Lung (tissue), 11 donors: ENCODE measurements at regions not wholly inside any gene's neighbourhood (a gene's known extent, or its start where the extent isn't known, plus 50 kb on each side); places are given as distances from the start of the nearest gene placed in this dataset.
"Not testable (repeated sequence)": the region's sequence is repeated elsewhere in the genome, so short reads cannot be mapped to it uniquely, and the experiment has no call there.

ENCODE experiments used
- ATAC-seq: fragments of 200-7000 bp; cut with Tn5 transposase; one replicate; pipeline ENCODE4 v1.9.1; 2020; ENCODE audit warnings: moderate number of reproducible peaks; ENCODE audit not compliant: insufficient read depth, low FRiP score
- DNase-seq, 3 donors: peaks; one replicate each; pipeline ENCODE4 v3.0.0-alpha.2; 2013 to 2017
- H3K27ac ChIP-seq, 2 donors: one replicate each; pipeline ENCODE4 v1.5.1; 2013; ENCODE audit warnings: mild to moderate bottlenecking in 2 of 2, moderate library complexity in 2 of 2, control low read depth in 1 of 2, inconsistent platforms in 1 of 2, low read depth in 1 of 2, low read length in 1 of 2
- H3K27me3 ChIP-seq, 3 donors: one replicate each; pipeline ENCODE4 v1.5.1; 2013; ENCODE audit warnings: low read length in 2 of 3; ENCODE audit not compliant: control insufficient read depth in 3 of 3, insufficient read depth in 3 of 3
- H3K36me3 ChIP-seq, 4 donors: one replicate each; pipeline ENCODE4 v1.5.1; 2013; ENCODE audit warnings: low read length in 4 of 4, mild to moderate bottlenecking in 1 of 4, moderate library complexity in 1 of 4; ENCODE audit not compliant: control insufficient read depth in 4 of 4, insufficient read depth in 4 of 4
- H3K4me1 ChIP-seq, 5 donors: one replicate each; pipeline ENCODE4 v1.5.1; 2013; ENCODE audit warnings: low read length in 5 of 5, mild to moderate bottlenecking in 2 of 5, moderate library complexity in 1 of 5; ENCODE audit not compliant: control insufficient read depth in 5 of 5, insufficient read depth in 5 of 5
- H3K4me3 ChIP-seq: one replicate; pipeline ENCODE4 v1.5.1; 2013; ENCODE audit warnings: mild to moderate bottlenecking, control low read depth, moderate library complexity
- H3K9ac ChIP-seq, 2 donors: one replicate each; pipeline ENCODE4 v1.5.1; 2013; ENCODE audit warnings: low read length in 2 of 2, control low read depth in 1 of 2; ENCODE audit not compliant: insufficient read depth in 1 of 2
- H3K9me3 ChIP-seq, 4 donors: one replicate each; pipeline ENCODE4 v1.5.1; 2013; ENCODE audit warnings: low read length in 3 of 4, mild to moderate bottlenecking in 1 of 4, moderate library complexity in 1 of 4; ENCODE audit not compliant: control insufficient read depth in 4 of 4, insufficient read depth in 3 of 4
- CTCF ChIP-seq: IDR thresholded peaks from 2 replicates; pipeline ENCODE4 v1.5.1; 2012; ENCODE audit warnings: mild to moderate bottlenecking; ENCODE audit errors: control extremely low read depth, extremely low read depth
- WGBS, 2 donors: extraction: QIAGEN DNeasy Blood & Tissue Kit; methylation state at CpG; one replicate each; pipeline ENCODE4 v1.1.7; 2013; 5-methylcytosine and 5-hydroxymethylcytosine counted together
- donor health status: control.
- donor health status: control.
- donor health status: Bipolar disorder and iron deficiency.
- donor health status: healthy.
- donor health status: DM: yes; HTN: yes; CAD: no.

DNA sequence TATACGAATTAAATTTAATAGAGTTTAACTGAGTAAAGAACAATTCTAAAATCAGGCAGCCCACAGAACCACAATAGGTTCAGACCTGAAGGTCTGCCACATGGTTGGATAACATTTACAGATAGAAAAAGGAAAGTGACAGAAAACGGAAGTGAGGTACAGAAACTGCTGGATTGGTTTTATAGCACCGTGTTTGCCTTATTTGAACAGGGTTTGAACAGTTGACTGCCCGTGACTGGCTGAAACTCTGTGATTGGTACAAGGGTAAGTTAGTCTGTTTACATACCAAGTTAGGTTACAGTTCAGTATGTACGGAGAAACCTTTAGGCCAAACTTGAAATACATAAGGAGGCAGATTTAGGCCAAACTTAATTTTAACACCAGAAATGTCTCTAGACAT, 64.1 kb upstream of the ATXN3L start:
- Histone ChIP-seq H3K36me3 (no peaks in the 10 kb centered on the region), H3K4me3 (no peak overlapping the region), H3K9me3 (no peaks in the 10 kb centered on the region), H3K4me1 (peaks cover 0 to 2% (median 0%) of the 10 kb centered on the region in 5 donors), H3K27me3 (peaks cover 0 to 25% (median 11%) of the 10 kb centered on the region in 3 donors), H3K9ac (no peak overlapping the region), H3K27ac (no peak overlapping the region)
- DNase-seq (no peak), ATAC-seq (no peak)
- no peak for TF ChIP-seq CTCF
- 74 to 84% methylated on average over 5 of the region's 5 CpGs for WGBS, 2 donors

DNA sequence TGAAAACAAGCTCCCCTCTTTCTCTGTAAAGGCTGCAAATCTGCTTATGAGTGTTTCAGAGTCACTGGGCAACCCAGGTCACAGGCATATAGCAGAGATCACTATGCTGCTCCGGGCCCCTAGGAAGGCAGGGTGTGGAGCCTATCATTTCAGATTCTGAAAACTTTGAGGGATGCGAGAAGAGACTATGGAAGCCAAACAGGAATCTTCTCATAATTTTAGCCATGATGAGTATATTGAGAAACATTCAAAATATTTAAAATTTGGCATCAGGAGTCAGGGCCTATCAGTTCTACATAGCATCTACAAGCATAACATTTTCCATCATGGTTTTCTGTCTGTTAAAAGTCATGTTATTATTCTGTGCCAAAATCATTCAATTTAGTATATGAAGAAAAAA, 61.7 kb upstream of the ATXN3L start:
- Histone ChIP-seq H3K9ac (no peak overlapping the region), H3K27ac (no peak overlapping the region), H3K36me3 (no peaks in the 10 kb centered on the region), H3K9me3 (peaks cover 0 to 4% (median 0%) of the 10 kb centered on the region in 4 donors), H3K4me3 (no peak overlapping the region), H3K27me3 (peaks cover 0 to 15% (median 11%) of the 10 kb centered on the region in 3 donors), H3K4me1 (peaks cover 0 to 6% (median 0%) of the 10 kb centered on the region in 5 donors)
- WGBS, 2 donors, result 81 to 100% methylated on average over 2 of the region's 2 CpGs
- no peak for TF ChIP-seq CTCF
- ATAC-seq (no peak), DNase-seq (no peak)

DNA sequence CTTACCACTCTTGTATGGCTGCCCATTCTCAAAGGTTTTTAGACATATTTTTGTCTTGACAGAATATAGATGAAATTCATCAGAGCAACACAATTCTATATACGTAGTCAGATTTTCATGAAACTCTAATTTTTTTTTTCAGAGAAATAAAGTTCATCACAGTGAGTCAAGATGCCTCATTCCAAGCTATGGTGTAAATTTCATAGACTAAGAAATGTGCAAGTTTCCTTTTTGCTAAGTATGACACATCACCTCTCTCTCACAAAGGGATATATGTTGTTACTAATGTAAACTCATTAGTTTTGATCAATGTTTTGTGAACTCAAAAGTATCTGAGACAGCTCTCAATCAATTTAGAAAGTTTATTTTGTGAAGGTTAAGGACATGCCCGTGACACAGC, 60.4 kb upstream of the ATXN3L start:
- no peak overlapping the region for H3K9ac ChIP-seq
- ATAC-seq (no peak), DNase-seq (no peak)
- no peak overlapping the region for H3K27ac ChIP-seq
- peaks cover 0 to 4% (median 0%) of the 10 kb centered on the region in 4 donors for H3K9me3 ChIP-seq
- H3K36me3 ChIP-seq, result no peaks in the 10 kb centered on the region
- H3K27me3 ChIP-seq, result peaks cover 0 to 13% (median 9%) of the 10 kb centered on the region in 3 donors
- peaks cover 0 to 6% (median 0%) of the 10 kb centered on the region in 5 donors for H3K4me1 ChIP-seq
- 41 to 47% methylated on average over 2 of the region's 2 CpGs for WGBS, 2 donors
- H3K4me3 ChIP-seq, result no peak overlapping the region
- TF ChIP-seq CTCF, result no peak

- not testable (repeated sequence) for H3K9ac ChIP-seq, H3K4me3 ChIP-seq, H3K9me3 ChIP-seq, H3K36me3 ChIP-seq, ATAC-seq, H3K27ac ChIP-seq, DNase-seq
- Histone ChIP-seq H3K4me1 (peaks cover 0 to 13% (median 0%) of the 10 kb centered on the region in 5 donors), H3K27me3 (peaks cover 0 to 15% (median 6%) of the 10 kb centered on the region in 3 donors)
- 90 to 95% methylated on average over 42 to 60 of the region's 60 CpGs for WGBS, 2 donors
These were observed 59.0 kb upstream of the ATXN3L start for GRCh38 chrX:13378562-13379518.
